ENCODE measurements at regions not wholly inside any gene's neighbourhood (a gene's known extent, or its start where the extent isn't known, plus 50 kb on each side); places are given as distances from the start of the nearest gene placed in this dataset.

- Histone ChIP-seq H3K36me3 (no peaks in the 10 kb centered on the region), H3K4me3 (no peak overlapping the region), H3K4me1 (no peaks in the 10 kb centered on the region), H3K27me3 (no peaks in the 10 kb centered on the region), H3K9me3 (no peaks in the 10 kb centered on the region), H3K27ac (no peak overlapping the region)
- 62% methylated on average over 1 of the region's 1 CpG for WGBS
- no peak for DNase-seq (ENCODE audit: low spot score in 2 of 2)
- TF ChIP-seq, protein P1, sequence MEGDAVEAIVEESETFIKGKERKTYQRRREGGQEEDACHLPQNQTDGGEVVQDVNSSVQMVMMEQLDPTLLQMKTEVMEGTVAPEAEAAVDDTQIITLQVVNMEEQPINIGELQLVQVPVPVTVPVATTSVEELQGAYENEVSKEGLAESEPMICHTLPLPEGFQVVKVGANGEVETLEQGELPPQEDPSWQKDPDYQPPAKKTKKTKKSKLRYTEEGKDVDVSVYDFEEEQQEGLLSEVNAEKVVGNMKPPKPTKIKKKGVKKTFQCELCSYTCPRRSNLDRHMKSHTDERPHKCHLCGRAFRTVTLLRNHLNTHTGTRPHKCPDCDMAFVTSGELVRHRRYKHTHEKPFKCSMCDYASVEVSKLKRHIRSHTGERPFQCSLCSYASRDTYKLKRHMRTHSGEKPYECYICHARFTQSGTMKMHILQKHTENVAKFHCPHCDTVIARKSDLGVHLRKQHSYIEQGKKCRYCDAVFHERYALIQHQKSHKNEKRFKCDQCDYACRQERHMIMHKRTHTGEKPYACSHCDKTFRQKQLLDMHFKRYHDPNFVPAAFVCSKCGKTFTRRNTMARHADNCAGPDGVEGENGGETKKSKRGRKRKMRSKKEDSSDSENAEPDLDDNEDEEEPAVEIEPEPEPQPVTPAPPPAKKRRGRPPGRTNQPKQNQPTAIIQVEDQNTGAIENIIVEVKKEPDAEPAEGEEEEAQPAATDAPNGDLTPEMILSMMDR (IDR thresholded peaks at IDR 0.05) = no peak
- no peak for TF ChIP-seq POLR2A (IDR thresholded peaks at IDR 0.05)
Measured at GRCh38 chr2:83787189-83787588, 671.9 kb downstream of the SUCLG1 start.

DNA sequence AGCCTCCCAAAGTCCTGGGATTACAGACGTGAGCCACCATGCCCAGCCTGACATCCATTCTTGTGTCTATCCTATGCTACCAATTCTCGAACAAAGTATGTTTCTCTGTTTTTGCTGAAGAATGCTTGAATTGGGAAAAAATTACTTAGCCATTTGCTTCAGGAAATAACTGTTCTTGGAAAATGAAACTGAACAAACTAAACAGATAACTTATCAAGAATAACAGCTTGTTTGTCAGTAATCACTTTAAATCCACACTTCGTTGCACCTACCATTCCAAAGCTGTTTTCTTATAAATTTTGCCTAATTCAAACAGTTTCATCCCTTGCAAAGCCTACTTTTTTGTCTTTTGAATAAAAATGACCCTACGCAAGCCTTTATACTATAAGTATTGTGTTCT, 672.9 kb downstream of the SUCLG1 start:
- no peak overlapping the region for H3K27ac ChIP-seq
- WGBS = 84% methylated on average over 4 of the region's 4 CpGs
- H3K36me3 ChIP-seq = no peaks in the 10 kb centered on the region

DNA sequence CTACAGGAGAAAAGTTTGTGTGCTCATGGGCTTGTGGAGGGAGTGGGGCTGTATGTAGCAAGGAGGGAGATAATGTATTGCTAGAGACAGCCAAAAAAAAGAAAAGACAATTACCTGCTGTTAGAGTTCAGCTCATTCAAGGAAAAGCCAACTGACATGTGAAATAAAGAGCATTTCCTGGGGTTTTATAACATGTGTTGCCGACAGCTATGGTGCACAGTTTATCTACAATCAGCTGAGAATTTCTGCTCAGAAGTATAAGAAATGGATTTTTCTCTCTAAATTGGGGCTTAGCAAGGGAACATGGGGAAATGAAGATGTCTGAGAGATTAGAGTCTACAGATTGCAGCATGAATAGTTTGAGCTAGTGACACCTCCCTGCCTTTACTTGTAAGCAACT, 674.1 kb downstream of the SUCLG1 start:
- H3K9me3 ChIP-seq = no peaks in the 10 kb centered on the region
- no peak overlapping the region for H3K27ac ChIP-seq
- no peaks in the 10 kb centered on the region for H3K4me1 ChIP-seq
- no peaks in the 10 kb centered on the region for H3K27me3 ChIP-seq
- DNase-seq (ENCODE audit: low spot score in 2 of 2) = no peak
- no peaks in the 10 kb centered on the region for H3K36me3 ChIP-seq
- no peak for TF ChIP-seq POLR2A (IDR thresholded peaks at IDR 0.05)
- TF ChIP-seq, protein P1 (IDR thresholded peaks at IDR 0.05) = no peak
- WGBS = 48% methylated on average over 1 of the region's 1 CpG
- H3K4me3 ChIP-seq = no peak overlapping the region

More for the DNA sequence above, 672.9 kb downstream of the SUCLG1 start:
- Histone ChIP-seq H3K4me3 (no peak overlapping the region), H3K9me3 (no peaks in the 10 kb centered on the region), H3K4me1 (no peaks in the 10 kb centered on the region), H3K27me3 (no peaks in the 10 kb centered on the region)
- DNase-seq (ENCODE audit: low spot score in 2 of 2) = no peak
- TF ChIP-seq, protein P1 (IDR thresholded peaks at IDR 0.05) = no peak
- TF ChIP-seq POLR2AphosphoS5 (IDR thresholded peaks at IDR 0.05) = no peak
- no peak for TF ChIP-seq POLR2A (IDR thresholded peaks at IDR 0.05)
- TF ChIP-seq EP300 (IDR thresholded peaks at IDR 0.05) = no peak

DNA sequence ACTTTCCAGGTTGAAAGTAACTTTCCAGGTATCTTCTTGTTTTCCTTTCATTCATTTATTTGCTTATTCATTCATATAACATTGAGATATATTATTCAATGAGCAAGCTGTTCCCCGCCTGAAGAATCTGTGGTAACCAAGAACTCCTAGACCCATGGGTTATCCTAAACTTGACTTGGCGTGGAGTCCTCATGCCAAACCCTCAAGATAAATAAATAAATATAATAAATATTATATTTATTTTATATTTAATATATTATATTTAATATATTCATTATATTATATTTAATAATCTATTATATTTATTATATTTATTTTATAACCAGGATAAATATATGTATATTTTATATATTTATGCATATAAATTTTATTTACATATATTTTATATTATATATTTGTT, 674.8 kb downstream of the SUCLG1 start:
- no peaks in the 10 kb centered on the region for H3K27me3 ChIP-seq

DNA sequence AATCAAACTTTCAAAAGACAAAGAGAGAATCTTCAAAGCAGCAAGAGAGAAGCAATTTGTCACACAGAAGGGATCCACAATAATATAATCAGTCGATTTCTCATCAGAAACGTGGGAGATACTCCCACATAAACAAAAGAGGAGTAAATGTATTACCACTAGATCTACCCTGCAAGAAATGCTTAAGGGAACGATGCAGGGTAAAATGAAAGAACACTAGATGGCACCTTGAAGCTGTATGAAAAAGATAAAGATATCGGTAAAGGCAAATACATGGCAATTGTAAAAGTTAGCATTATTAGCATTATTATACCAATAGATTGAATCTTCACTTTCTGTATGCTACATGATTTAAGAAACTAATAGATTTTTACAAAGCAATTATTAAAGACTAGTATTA, 677.0 kb downstream of the SUCLG1 start:
- TF ChIP-seq EP300 (IDR thresholded peaks at IDR 0.05) = no peak
- no peak for TF ChIP-seq POLR2A (IDR thresholded peaks at IDR 0.05)
- TF ChIP-seq POLR2AphosphoS5 (IDR thresholded peaks at IDR 0.05) = no peak
- TF ChIP-seq, protein P1 (IDR thresholded peaks at IDR 0.05) = no peak
- 67% methylated on average over 4 of the region's 4 CpGs for WGBS
- DNase-seq (ENCODE audit: low spot score in 2 of 2) = no peak

More for the DNA sequence above, 674.8 kb downstream of the SUCLG1 start:
- no peak overlapping the region for H3K4me3 ChIP-seq
- H3K27ac ChIP-seq = no peak overlapping the region
- TF ChIP-seq EP300 (IDR thresholded peaks at IDR 0.05) (no peak), POLR2AphosphoS5 (IDR thresholded peaks at IDR 0.05) (no peak), POLR2A (IDR thresholded peaks at IDR 0.05) (no peak)
- TF ChIP-seq, protein P1 (IDR thresholded peaks at IDR 0.05) = no peak
- no peaks in the 10 kb centered on the region for H3K36me3 ChIP-seq
- H3K4me1 ChIP-seq = no peaks in the 10 kb centered on the region
- no peaks in the 10 kb centered on the region for H3K9me3 ChIP-seq
- no peak for DNase-seq (ENCODE audit: low spot score in 2 of 2)
- WGBS = 96% methylated on average over 2 of the region's 2 CpGs

More for the DNA sequence above, 677.0 kb downstream of the SUCLG1 start:
- Histone ChIP-seq H3K4me1 (no peaks in the 10 kb centered on the region), H3K9me3 (no peaks in the 10 kb centered on the region), H3K4me3 (no peak overlapping the region), H3K27me3 (no peaks in the 10 kb centered on the region), H3K27ac (no peak overlapping the region), H3K36me3 (no peaks in the 10 kb centered on the region)
